GM18858 (cell line): ENCODE measurements at regions not wholly inside any gene's neighbourhood (a gene's known extent, or its start where the extent isn't known, plus 50 kb on each side); places are given as distances from the start of the nearest gene placed in this dataset.
"Not testable (repeated sequence)": the region's sequence is repeated elsewhere in the genome, so short reads cannot be mapped to it uniquely, and the experiment has no call there.

Experiments
- ATAC-seq: cut with Tn5 transposase; IDR thresholded peaks from one replicate; pipeline ENCODE4 v1.9.1; 2021; ENCODE audit not compliant: unreplicated experiment

- no peak for ATAC-seq
Measured at GRCh38 chr9:26508897-26509296, 383.7 kb downstream of the CAAP1 start.

- no peak for ATAC-seq
Measured at GRCh38 chr9:26504057-26504456, 388.5 kb downstream of the CAAP1 start.

GRCh38 chr9:26502311-26502710 lies 390.3 kb downstream of the CAAP1 start:
- ATAC-seq: no peak

GRCh38 chr9:26500471-26500870 lies 392.1 kb downstream of the CAAP1 start:
- no peak for ATAC-seq

GRCh38 chr9:26492608-26493521 lies 399.7 kb downstream of the CAAP1 start:
- not testable (repeated sequence) for ATAC-seq

- not testable (repeated sequence) for ATAC-seq
Measured at GRCh38 chr9:26491922-26492607, 400.5 kb downstream of the CAAP1 start.

GRCh38 chr9:26483991-26484390 lies 408.6 kb downstream of the CAAP1 start:
- no peak for ATAC-seq

GRCh38 chr9:26477963-26478362 lies 414.6 kb downstream of the CAAP1 start:
- no peak for ATAC-seq

- ATAC-seq: no peak
Measured at GRCh38 chr9:26471261-26471660, 421.3 kb downstream of the CAAP1 start.

- no peak for ATAC-seq
Measured at GRCh38 chr9:26470284-26470683, 422.3 kb downstream of the CAAP1 start.

GRCh38 chr9:26463837-26464236 lies 428.8 kb downstream of the CAAP1 start:
- ATAC-seq: no peak

GRCh38 chr9:26462751-26463150 lies 429.9 kb downstream of the CAAP1 start:
- no peak for ATAC-seq

GRCh38 chr9:26462213-26462612 lies 430.4 kb downstream of the CAAP1 start:
- no peak for ATAC-seq

GRCh38 chr9:26460624-26461023 lies 432.0 kb downstream of the CAAP1 start:
- ATAC-seq: no peak

GRCh38 chr9:26459959-26460358 lies 432.6 kb downstream of the CAAP1 start:
- no peak for ATAC-seq

- ATAC-seq: no peak
Measured at GRCh38 chr9:26458054-26458453, 434.5 kb downstream of the CAAP1 start.

GRCh38 chr9:26457151-26457550 lies 435.5 kb downstream of the CAAP1 start:
- no peak for ATAC-seq

GRCh38 chr9:26439061-26439624 lies 453.5 kb downstream of the CAAP1 start:
- no peak for ATAC-seq

- ATAC-seq: no peak
Measured at GRCh38 chr9:26437056-26437711, 455.4 kb downstream of the CAAP1 start.

GRCh38 chr9:26426551-26427131 lies 466.0 kb downstream of the CAAP1 start:
- ATAC-seq: no peak

- no peak for ATAC-seq
Measured at GRCh38 chr9:26418480-26418879, 474.1 kb downstream of the CAAP1 start.
